Stimulated activated naive B cell treated with anti-CD40 and anti-IgM and Interleukin-4, amounts not matched to agents 10 μg/mL and 1 μg/mL and 100 μg/mL, for 72 hours (primary cell): ENCODE measurements at regions not wholly inside any gene's neighbourhood (a gene's known extent, or its start where the extent isn't known, plus 50 kb on each side); places are given as distances from the start of the nearest gene placed in this dataset.

Source experiments
- ATAC-seq, 2 donors: fragments of 150-1000 bp; cut with Tn5 transposase; replicated peaks; 2 replicates each; pipeline ENCODE4 v1.10.0; 2021; ENCODE audit warnings: moderate library complexity in 1 of 2
- DNase-seq: peaks from one replicate; pipeline ENCODE4 v3.0.0; 2021
- H3K27ac Mint-ChIP-seq: one replicate; pipeline ENCODE4 v1.8.0; 2022; ENCODE audit warnings: mild to moderate bottlenecking, mixed read lengths
- H3K27me3 Mint-ChIP-seq, 2 donors: one replicate each; pipeline ENCODE4 v1.8.0; 2022; ENCODE audit warnings: mixed read lengths in 2 of 2
- H3K36me3 Mint-ChIP-seq, 2 donors: one replicate each; pipeline ENCODE4 v1.8.0; 2022; ENCODE audit warnings: mixed read lengths in 2 of 2, mild to moderate bottlenecking in 1 of 2
- H3K4me1 Mint-ChIP-seq, 2 donors: one replicate each; pipeline ENCODE4 v1.8.0; 2022; ENCODE audit warnings: mixed read lengths in 2 of 2, mild to moderate bottlenecking in 1 of 2
- H3K4me3 Mint-ChIP-seq, 2 donors: one replicate each; pipeline ENCODE4 v1.8.0; 2022; ENCODE audit warnings: mild to moderate bottlenecking in 2 of 2, mixed read lengths in 2 of 2, moderate library complexity in 1 of 2
- H3K9me3 Mint-ChIP-seq, 2 donors: one replicate each; pipeline ENCODE4 v1.8.0; 2022; ENCODE audit warnings: mixed read lengths in 2 of 2, mild to moderate bottlenecking in 1 of 2

GRCh38 chr4:91904556-91904955 lies 399.2 kb upstream of the GRID2 start:
- ATAC-seq (no peak), DNase-seq (no peak)
- no peak overlapping the region for H3K27ac Mint-ChIP-seq
- no peaks in the 10 kb centered on the region for H3K27me3 Mint-ChIP-seq
- peaks cover under 1 to 3% of the 10 kb centered on the region in 2 donors for H3K9me3 Mint-ChIP-seq
- no peaks in the 10 kb centered on the region for H3K4me1 Mint-ChIP-seq
- H3K4me3 Mint-ChIP-seq = no peak overlapping the region
- no peaks in the 10 kb centered on the region for H3K36me3 Mint-ChIP-seq

- H3K27ac Mint-ChIP-seq = no peak overlapping the region
- no peak overlapping the region for H3K4me3 Mint-ChIP-seq
- H3K27me3 Mint-ChIP-seq = no peaks in the 10 kb centered on the region
- H3K9me3 Mint-ChIP-seq = peaks cover under 1 to 2% of the 10 kb centered on the region in 2 donors
- no peaks in the 10 kb centered on the region for H3K36me3 Mint-ChIP-seq
- ATAC-seq (no peak), DNase-seq (no peak)
- H3K4me1 Mint-ChIP-seq = no peaks in the 10 kb centered on the region
These were observed 393.8 kb upstream of the GRID2 start for GRCh38 chr4:91909963-91910362.

GRCh38 chr4:91914176-91914804 lies 389.5 kb upstream of the GRID2 start:
- Mint-ChIP-seq H3K27me3 (no peaks in the 10 kb centered on the region), H3K36me3 (no peaks in the 10 kb centered on the region), H3K27ac (no peak overlapping the region), H3K9me3 (peaks cover 5 to 7% of the 10 kb centered on the region in 2 donors), H3K4me3 (no peak overlapping the region), H3K4me1 (no peaks in the 10 kb centered on the region)
- ATAC-seq (no peak), DNase-seq (no peak)

- Mint-ChIP-seq H3K9me3 (peaks cover 6 to 11% of the 10 kb centered on the region in 2 donors), H3K27me3 (no peaks in the 10 kb centered on the region), H3K4me1 (no peaks in the 10 kb centered on the region), H3K27ac (no peak overlapping the region), H3K4me3 (no peak overlapping the region), H3K36me3 (no peaks in the 10 kb centered on the region)
- DNase-seq (no peak), ATAC-seq (no peak)
These were observed 387.5 kb upstream of the GRID2 start for GRCh38 chr4:91916219-91916618.

- ATAC-seq (no peak), DNase-seq (no peak)
- H3K9me3 Mint-ChIP-seq = peaks cover 7 to 8% of the 10 kb centered on the region in 2 donors
- no peak overlapping the region for H3K4me3 Mint-ChIP-seq
- peak overlapping the region; percentile 28 for H3K27ac Mint-ChIP-seq
- H3K27me3 Mint-ChIP-seq = no peaks in the 10 kb centered on the region
- H3K36me3 Mint-ChIP-seq = no peaks in the 10 kb centered on the region
- H3K4me1 Mint-ChIP-seq = no peaks in the 10 kb centered on the region
These were observed 379.1 kb upstream of the GRID2 start for GRCh38 chr4:91924625-91925024.

- Mint-ChIP-seq H3K4me3 (no peak overlapping the region), H3K36me3 (no peaks in the 10 kb centered on the region), H3K27me3 (no peaks in the 10 kb centered on the region), H3K4me1 (no peaks in the 10 kb centered on the region), H3K27ac (no peak overlapping the region), H3K9me3 (peaks cover 4 to 5% of the 10 kb centered on the region in 2 donors)
- DNase-seq = no peak
- no peak for ATAC-seq
These were observed 368.5 kb upstream of the GRID2 start for GRCh38 chr4:91935217-91935616.

GRCh38 chr4:91936311-91936710 lies 367.5 kb upstream of the GRID2 start:
- H3K27ac Mint-ChIP-seq = no peak overlapping the region
- H3K4me3 Mint-ChIP-seq = no peak overlapping the region
- peaks cover 5 to 8% of the 10 kb centered on the region in 2 donors for H3K9me3 Mint-ChIP-seq
- H3K4me1 Mint-ChIP-seq = no peaks in the 10 kb centered on the region
- DNase-seq (no peak), ATAC-seq (no peak)
- no peaks in the 10 kb centered on the region for H3K27me3 Mint-ChIP-seq
- no peaks in the 10 kb centered on the region for H3K36me3 Mint-ChIP-seq

GRCh38 chr4:91957963-91958362 lies 345.8 kb upstream of the GRID2 start:
- DNase-seq = no peak
- Mint-ChIP-seq H3K27ac (no peak overlapping the region), H3K9me3 (peaks cover 0 to 5% of the 10 kb centered on the region in 2 donors)

GRCh38 chr4:91958596-91958995 lies 345.2 kb upstream of the GRID2 start:
- Mint-ChIP-seq H3K4me1 (no peaks in the 10 kb centered on the region), H3K9me3 (peaks cover 0 to 5% of the 10 kb centered on the region in 2 donors), H3K27me3 (no peaks in the 10 kb centered on the region), H3K4me3 (no peak overlapping the region), H3K36me3 (no peaks in the 10 kb centered on the region), H3K27ac (no peak overlapping the region)
- no peak for ATAC-seq
- no peak for DNase-seq

More at GRCh38 chr4:91957963-91958362, 345.8 kb upstream of the GRID2 start:
- Mint-ChIP-seq H3K4me3 (no peak overlapping the region), H3K27me3 (no peaks in the 10 kb centered on the region), H3K36me3 (no peaks in the 10 kb centered on the region), H3K4me1 (no peaks in the 10 kb centered on the region)
- no peak for ATAC-seq

- no peak overlapping the region for H3K4me3 Mint-ChIP-seq
- no peaks in the 10 kb centered on the region for H3K4me1 Mint-ChIP-seq
These were observed 342.3 kb upstream of the GRID2 start for GRCh38 chr4:91961504-91961903.

GRCh38 chr4:91963486-91963885 lies 340.3 kb upstream of the GRID2 start:
- no peak for ATAC-seq
- Mint-ChIP-seq H3K4me3 (no peak overlapping the region), H3K9me3 (peaks cover 0 to 1% of the 10 kb centered on the region in 2 donors), H3K4me1 (no peaks in the 10 kb centered on the region), H3K27me3 (no peaks in the 10 kb centered on the region), H3K27ac (no peak overlapping the region), H3K36me3 (no peaks in the 10 kb centered on the region)
- DNase-seq = no peak

More at GRCh38 chr4:91961504-91961903, 342.3 kb upstream of the GRID2 start:
- H3K27me3 Mint-ChIP-seq = no peaks in the 10 kb centered on the region
- no peak overlapping the region for H3K27ac Mint-ChIP-seq
- H3K9me3 Mint-ChIP-seq = peaks cover 0 to 1% of the 10 kb centered on the region in 2 donors
- H3K36me3 Mint-ChIP-seq = no peaks in the 10 kb centered on the region
- no peak for DNase-seq
- ATAC-seq = no peak

- Mint-ChIP-seq H3K4me1 (no peaks in the 10 kb centered on the region), H3K27ac (no peak overlapping the region), H3K9me3 (peaks cover 0 to 1% of the 10 kb centered on the region in 2 donors), H3K36me3 (no peaks in the 10 kb centered on the region), H3K27me3 (no peaks in the 10 kb centered on the region), H3K4me3 (no peak overlapping the region)
- ATAC-seq = no peak
- no peak for DNase-seq
These were observed 338.6 kb upstream of the GRID2 start for GRCh38 chr4:91965166-91965565.

GRCh38 chr4:91973479-91974153 lies 330.1 kb upstream of the GRID2 start:
- Mint-ChIP-seq H3K27me3 (no peaks in the 10 kb centered on the region), H3K4me3 (no peak overlapping the region), H3K9me3 (peaks cover 5 to 9% of the 10 kb centered on the region in 2 donors), H3K27ac (no peak overlapping the region), H3K4me1 (no peaks in the 10 kb centered on the region), H3K36me3 (no peaks in the 10 kb centered on the region)
- ATAC-seq (no peak), DNase-seq (no peak)

- no peaks in the 10 kb centered on the region for H3K36me3 Mint-ChIP-seq
- H3K27ac Mint-ChIP-seq = no peak overlapping the region
These were observed 319.3 kb upstream of the GRID2 start for GRCh38 chr4:91984466-91984865.

GRCh38 chr4:91989914-91990313 lies 313.9 kb upstream of the GRID2 start:
- Mint-ChIP-seq H3K27ac (no peak overlapping the region), H3K4me1 (no peaks in the 10 kb centered on the region), H3K9me3 (peaks cover 0 to 1% of the 10 kb centered on the region in 2 donors), H3K36me3 (no peaks in the 10 kb centered on the region), H3K4me3 (no peak overlapping the region), H3K27me3 (no peaks in the 10 kb centered on the region)
- DNase-seq (no peak), ATAC-seq (no peak)

More at GRCh38 chr4:91984466-91984865, 319.3 kb upstream of the GRID2 start:
- Mint-ChIP-seq H3K4me1 (no peaks in the 10 kb centered on the region), H3K4me3 (no peak overlapping the region), H3K9me3 (peaks cover 0 to 1% of the 10 kb centered on the region in 2 donors), H3K27me3 (no peaks in the 10 kb centered on the region)
- ATAC-seq (no peak), DNase-seq (no peak)
